ENCODE measurements at regions not wholly inside any gene's neighbourhood (a gene's known extent, or its start where the extent isn't known, plus 50 kb on each side); places are given as distances from the start of the nearest gene placed in this dataset. TPM values are rescaled to one million over a fixed set of nuclear protein-coding genes. Genes with fewer than 3 reads are reported as not detected.

GRCh38 chr15:93138681-93139250, 49.8 kb upstream of the RGMA start:
- Histone ChIP-seq H3K4me3 (no peak overlapping the region), H3K36me3 (no peaks in the 10 kb centered on the region), H3K27ac (no peak overlapping the region), H3K4me1 (no peaks in the 10 kb centered on the region), H3K27me3 (no peaks in the 10 kb centered on the region), H3K9me3 (no peaks in the 10 kb centered on the region)
- intact Hi-C loops (cut with DNase I; ENCODE audit: low total_unique reads), result no loop called here
- no peak for DNase-seq
- TF ChIP-seq POLR2A (IDR thresholded peaks at IDR 0.05), result no peak
- TF ChIP-seq CTCF (IDR thresholded peaks at IDR 0.05), result no peak

Small RNAs in the stretch of these regions (small RNA-seq; reads per million reads assigned to genes)
- gene AC103996.1 (not detected), gene AC112693.2 (not detected)

Data from uterus (tissue), 3 donors.